ENCODE measurements at regions not wholly inside any gene's neighbourhood (a gene's known extent, or its start where the extent isn't known, plus 50 kb on each side); places are given as distances from the start of the nearest gene placed in this dataset.

GRCh38 chr3:25289663-25290062 is 138.4 kb upstream of the RARB start:
- no peak overlapping the region for H3K27ac ChIP-seq (ENCODE audit: low read depth in 1 of 2, low read length in 1 of 2)
- no peaks in the 10 kb centered on the region for H3K27me3 ChIP-seq (ENCODE audit: control insufficient read depth in 2 of 2, insufficient read depth in 1 of 2, low read length in 1 of 2)
- DNase-seq (ENCODE audit: low read depth in 6 of 9, low spot score in 9 of 9), result no peak
- peaks cover 0 to 22% of the 10 kb centered on the region in 2 donors for H3K4me1 ChIP-seq (ENCODE audit: control insufficient read depth in 2 of 2, insufficient read depth in 2 of 2, low read length in 2 of 2)
- no peaks in the 10 kb centered on the region for H3K9me3 ChIP-seq (ENCODE audit: control insufficient read depth in 2 of 2, insufficient read depth in 1 of 2, low read length in 1 of 2)
- no peak overlapping the region for H3K4me3 ChIP-seq (ENCODE audit: low read length in 2 of 2)
- WGBS, result 98% methylated on average over 2 of the region's 2 CpGs
- no peaks in the 10 kb centered on the region for H3K36me3 ChIP-seq (ENCODE audit: control insufficient read depth in 2 of 2, insufficient read depth in 2 of 2, low read length in 1 of 2)

GRCh38 chr3:25291481-25291905 is 136.6 kb upstream of the RARB start:
- no peaks in the 10 kb centered on the region for H3K9me3 ChIP-seq (ENCODE audit: control insufficient read depth in 2 of 2, insufficient read depth in 1 of 2, low read length in 1 of 2)
- 25% methylated on average over 2 of the region's 2 CpGs for WGBS
- DNase-seq (ENCODE audit: low read depth in 6 of 9, low spot score in 9 of 9), result peak in 2 of 9 donors; percentile 4 to 47
- H3K4me1 ChIP-seq (ENCODE audit: control insufficient read depth in 2 of 2, insufficient read depth in 2 of 2, low read length in 2 of 2), result peaks cover 0 to 23% of the 10 kb centered on the region in 2 donors
- H3K27me3 ChIP-seq (ENCODE audit: control insufficient read depth in 2 of 2, insufficient read depth in 1 of 2, low read length in 1 of 2), result no peaks in the 10 kb centered on the region
- no peak overlapping the region for H3K27ac ChIP-seq (ENCODE audit: low read depth in 1 of 2, low read length in 1 of 2)
- H3K36me3 ChIP-seq (ENCODE audit: control insufficient read depth in 2 of 2, insufficient read depth in 2 of 2, low read length in 1 of 2), result no peaks in the 10 kb centered on the region
- H3K4me3 ChIP-seq (ENCODE audit: low read length in 2 of 2), result no peak overlapping the region

- H3K4me3 ChIP-seq (ENCODE audit: low read length in 2 of 2), result no peak overlapping the region
- no peaks in the 10 kb centered on the region for H3K9me3 ChIP-seq (ENCODE audit: control insufficient read depth in 2 of 2, insufficient read depth in 1 of 2, low read length in 1 of 2)
- no peaks in the 10 kb centered on the region for H3K36me3 ChIP-seq (ENCODE audit: control insufficient read depth in 2 of 2, insufficient read depth in 2 of 2, low read length in 1 of 2)
- no peaks in the 10 kb centered on the region for H3K27me3 ChIP-seq (ENCODE audit: control insufficient read depth in 2 of 2, insufficient read depth in 1 of 2, low read length in 1 of 2)
- peaks cover 0 to 23% of the 10 kb centered on the region in 2 donors for H3K4me1 ChIP-seq (ENCODE audit: control insufficient read depth in 2 of 2, insufficient read depth in 2 of 2, low read length in 2 of 2)
- H3K27ac ChIP-seq (ENCODE audit: low read depth in 1 of 2, low read length in 1 of 2), result no peak overlapping the region
- 86% methylated on average over 3 of the region's 3 CpGs for WGBS
- peak in 1 of 9 donors; percentile 35 for DNase-seq (ENCODE audit: low read depth in 6 of 9, low spot score in 9 of 9)
Measured at GRCh38 chr3:25292036-25292435, 136.0 kb upstream of the RARB start.

- Histone ChIP-seq H3K4me1 (ENCODE audit: control insufficient read depth in 2 of 2, insufficient read depth in 2 of 2, low read length in 2 of 2) (peaks cover 0 to 23% of the 10 kb centered on the region in 2 donors), H3K9me3 (ENCODE audit: control insufficient read depth in 2 of 2, insufficient read depth in 1 of 2, low read length in 1 of 2) (no peaks in the 10 kb centered on the region), H3K4me3 (ENCODE audit: low read length in 2 of 2) (no peak overlapping the region), H3K36me3 (ENCODE audit: control insufficient read depth in 2 of 2, insufficient read depth in 2 of 2, low read length in 1 of 2) (no peaks in the 10 kb centered on the region), H3K27me3 (ENCODE audit: control insufficient read depth in 2 of 2, insufficient read depth in 1 of 2, low read length in 1 of 2) (no peaks in the 10 kb centered on the region), H3K27ac (ENCODE audit: low read depth in 1 of 2, low read length in 1 of 2) (no peak overlapping the region)
- peak in 1 of 9 donors; percentile 9 for DNase-seq (ENCODE audit: low read depth in 6 of 9, low spot score in 9 of 9)
- 84% methylated on average over 6 of the region's 6 CpGs for WGBS
Measured at GRCh38 chr3:25292595-25292994, 135.5 kb upstream of the RARB start.

- Histone ChIP-seq H3K4me1 (ENCODE audit: control insufficient read depth in 2 of 2, insufficient read depth in 2 of 2, low read length in 2 of 2) (peaks cover 0 to 23% of the 10 kb centered on the region in 2 donors), H3K27ac (ENCODE audit: low read depth in 1 of 2, low read length in 1 of 2) (no peak overlapping the region), H3K27me3 (ENCODE audit: control insufficient read depth in 2 of 2, insufficient read depth in 1 of 2, low read length in 1 of 2) (no peaks in the 10 kb centered on the region), H3K36me3 (ENCODE audit: control insufficient read depth in 2 of 2, insufficient read depth in 2 of 2, low read length in 1 of 2) (no peaks in the 10 kb centered on the region), H3K9me3 (ENCODE audit: control insufficient read depth in 2 of 2, insufficient read depth in 1 of 2, low read length in 1 of 2) (no peaks in the 10 kb centered on the region), H3K4me3 (ENCODE audit: low read length in 2 of 2) (no peak overlapping the region)
- 80% methylated on average over 5 of the region's 5 CpGs for WGBS
- no peak for DNase-seq (ENCODE audit: low read depth in 6 of 9, low spot score in 9 of 9)
Measured at GRCh38 chr3:25293736-25294135, 134.3 kb upstream of the RARB start.

GRCh38 chr3:25294169-25294805 is 133.8 kb upstream of the RARB start:
- Histone ChIP-seq H3K36me3 (ENCODE audit: control insufficient read depth in 2 of 2, insufficient read depth in 2 of 2, low read length in 1 of 2) (no peaks in the 10 kb centered on the region), H3K4me1 (ENCODE audit: control insufficient read depth in 2 of 2, insufficient read depth in 2 of 2, low read length in 2 of 2) (peaks cover 0 to 23% of the 10 kb centered on the region in 2 donors), H3K4me3 (ENCODE audit: low read length in 2 of 2) (no peak overlapping the region), H3K27ac (ENCODE audit: low read depth in 1 of 2, low read length in 1 of 2) (no peak overlapping the region), H3K27me3 (ENCODE audit: control insufficient read depth in 2 of 2, insufficient read depth in 1 of 2, low read length in 1 of 2) (no peaks in the 10 kb centered on the region), H3K9me3 (ENCODE audit: control insufficient read depth in 2 of 2, insufficient read depth in 1 of 2, low read length in 1 of 2) (no peaks in the 10 kb centered on the region)
- WGBS, result 36% methylated on average over 6 of the region's 6 CpGs
- DNase-seq (ENCODE audit: low read depth in 6 of 9, low spot score in 9 of 9), result no peak

- 88% methylated on average over 9 of the region's 9 CpGs for WGBS
- Histone ChIP-seq H3K4me3 (ENCODE audit: low read length in 2 of 2) (no peak overlapping the region), H3K27me3 (ENCODE audit: control insufficient read depth in 2 of 2, insufficient read depth in 1 of 2, low read length in 1 of 2) (no peaks in the 10 kb centered on the region), H3K4me1 (ENCODE audit: control insufficient read depth in 2 of 2, insufficient read depth in 2 of 2, low read length in 2 of 2) (peaks cover 0 to 8% of the 10 kb centered on the region in 2 donors), H3K9me3 (ENCODE audit: control insufficient read depth in 2 of 2, insufficient read depth in 1 of 2, low read length in 1 of 2) (no peaks in the 10 kb centered on the region), H3K27ac (ENCODE audit: low read depth in 1 of 2, low read length in 1 of 2) (no peak overlapping the region), H3K36me3 (ENCODE audit: control insufficient read depth in 2 of 2, insufficient read depth in 2 of 2, low read length in 1 of 2) (no peaks in the 10 kb centered on the region)
- DNase-seq (ENCODE audit: low read depth in 6 of 9, low spot score in 9 of 9), result no peak
Measured at GRCh38 chr3:25297667-25298585, 130.1 kb upstream of the RARB start.

GRCh38 chr3:25300141-25300540 is 127.9 kb upstream of the RARB start:
- WGBS, result 98% methylated on average over 1 of the region's 1 CpG
- no peak overlapping the region for H3K4me3 ChIP-seq (ENCODE audit: low read length in 2 of 2)
- H3K36me3 ChIP-seq (ENCODE audit: control insufficient read depth in 2 of 2, insufficient read depth in 2 of 2, low read length in 1 of 2), result no peaks in the 10 kb centered on the region
- no peaks in the 10 kb centered on the region for H3K4me1 ChIP-seq (ENCODE audit: control insufficient read depth in 2 of 2, insufficient read depth in 2 of 2, low read length in 2 of 2)
- no peaks in the 10 kb centered on the region for H3K27me3 ChIP-seq (ENCODE audit: control insufficient read depth in 2 of 2, insufficient read depth in 1 of 2, low read length in 1 of 2)
- no peak overlapping the region for H3K27ac ChIP-seq (ENCODE audit: low read depth in 1 of 2, low read length in 1 of 2)
- no peaks in the 10 kb centered on the region for H3K9me3 ChIP-seq (ENCODE audit: control insufficient read depth in 2 of 2, insufficient read depth in 1 of 2, low read length in 1 of 2)
- no peak for DNase-seq (ENCODE audit: low read depth in 6 of 9, low spot score in 9 of 9)

GRCh38 chr3:25304916-25305315 is 123.1 kb upstream of the RARB start:
- Histone ChIP-seq H3K9me3 (ENCODE audit: control insufficient read depth in 2 of 2, insufficient read depth in 1 of 2, low read length in 1 of 2) (no peaks in the 10 kb centered on the region), H3K4me3 (ENCODE audit: low read length in 2 of 2) (no peak overlapping the region), H3K27me3 (ENCODE audit: control insufficient read depth in 2 of 2, insufficient read depth in 1 of 2, low read length in 1 of 2) (no peaks in the 10 kb centered on the region), H3K36me3 (ENCODE audit: control insufficient read depth in 2 of 2, insufficient read depth in 2 of 2, low read length in 1 of 2) (no peaks in the 10 kb centered on the region), H3K4me1 (ENCODE audit: control insufficient read depth in 2 of 2, insufficient read depth in 2 of 2, low read length in 2 of 2) (no peaks in the 10 kb centered on the region), H3K27ac (ENCODE audit: low read depth in 1 of 2, low read length in 1 of 2) (no peak overlapping the region)
- DNase-seq (ENCODE audit: low read depth in 6 of 9, low spot score in 9 of 9), result no peak
- WGBS, result 78% methylated on average over 2 of the region's 2 CpGs

All from thymus (tissue), 11 donors.